OCI-LY7 (cell line): ENCODE measurements at regions not wholly inside any gene's neighbourhood (a gene's known extent, or its start where the extent isn't known, plus 50 kb on each side); places are given as distances from the start of the nearest gene placed in this dataset.

Source experiments
- CTCF ChIP-seq: fragments of 200-600 bp; sonication (generic); conservative IDR thresholded peaks from 2 replicates; pipeline ENCODE4 v1.5.1; 2014; ENCODE audit warnings: mild to moderate bottlenecking, antibody characterized with exemption, low read length, moderate library complexity, mixed read lengths
- EZH2phosphoT487 ChIP-seq: fragments of 200-600 bp; sonication (generic); IDR thresholded peaks from 2 replicates; pipeline ENCODE4 v1.6.1; 2018; ENCODE audit warnings: low read depth, borderline replicate concordance, mild to moderate bottlenecking, mixed run types, antibody characterized with exemption, low read length, moderate library complexity, mixed read lengths

- TF ChIP-seq CTCF = no peak
- TF ChIP-seq EZH2phosphoT487 = no peak
Measured at GRCh38 chr10:121667948-121668313, 69.7 kb upstream of the FGFR2 start.
